ENCODE measurements at regions not wholly inside any gene's neighbourhood (a gene's known extent, or its start where the extent isn't known, plus 50 kb on each side); places are given as distances from the start of the nearest gene placed in this dataset.

DNA sequence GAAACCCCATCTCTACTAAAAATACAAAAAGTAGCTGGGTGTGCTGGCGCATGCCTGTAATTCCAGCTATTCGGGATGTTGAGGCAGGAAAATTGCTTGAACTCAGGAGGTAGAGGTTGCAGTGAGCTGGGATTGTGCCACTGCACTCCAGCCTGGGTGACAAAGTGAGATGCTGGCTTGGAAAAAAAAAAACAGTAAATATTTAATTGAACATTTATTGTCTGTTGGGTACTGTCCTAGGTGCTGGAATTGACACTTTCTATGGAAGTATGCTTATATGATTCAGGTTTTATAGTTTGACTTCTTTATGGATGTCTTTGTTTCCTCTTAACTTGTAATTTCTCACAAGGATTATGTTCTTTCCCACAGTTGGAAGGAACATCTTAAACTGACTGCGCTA is 633.1 kb upstream of the SETBP1 start:
- no peaks in the 10 kb centered on the region for H3K9me3 ChIP-seq (ENCODE audit: low read depth)
- peaks cover 11% of the 10 kb centered on the region for H3K4me1 ChIP-seq
- H3K79me2 ChIP-seq (ENCODE audit: low read depth): no peaks in the 10 kb centered on the region
- H3K27me3 ChIP-seq: no peaks in the 10 kb centered on the region
- Mint-ChIP-seq H3K4me1 (peaks cover 11% of the 10 kb centered on the region), H3K36me3 (no peaks in the 10 kb centered on the region), H3K27me3 (ENCODE audit: insufficient read depth, low read depth) (peaks cover 3% of the 10 kb centered on the region), H3K4me3 (no peak overlapping the region), H3K9me3 (no peaks in the 10 kb centered on the region), H3K27ac (no peak overlapping the region)
- TF ChIP-seq EZH2 (IDR thresholded peaks at IDR 0.05): no peak
- no peaks in the 10 kb centered on the region for H4K20me1 ChIP-seq (ENCODE audit: low read depth)
- H3F3A ChIP-seq (ENCODE audit: low read depth): no peaks in the 10 kb centered on the region
- H3K4me2 ChIP-seq: no peak overlapping the region
- no peaks in the 10 kb centered on the region for H3K36me3 ChIP-seq
- no peak overlapping the region for H2AFZ ChIP-seq (replicated peaks)
- no peak overlapping the region for H3K9ac ChIP-seq
- no peak overlapping the region for H3K4me3 ChIP-seq
- DNase-seq (ENCODE audit: low spot score): no peak
- no peak overlapping the region for H3K27ac ChIP-seq

DNA sequence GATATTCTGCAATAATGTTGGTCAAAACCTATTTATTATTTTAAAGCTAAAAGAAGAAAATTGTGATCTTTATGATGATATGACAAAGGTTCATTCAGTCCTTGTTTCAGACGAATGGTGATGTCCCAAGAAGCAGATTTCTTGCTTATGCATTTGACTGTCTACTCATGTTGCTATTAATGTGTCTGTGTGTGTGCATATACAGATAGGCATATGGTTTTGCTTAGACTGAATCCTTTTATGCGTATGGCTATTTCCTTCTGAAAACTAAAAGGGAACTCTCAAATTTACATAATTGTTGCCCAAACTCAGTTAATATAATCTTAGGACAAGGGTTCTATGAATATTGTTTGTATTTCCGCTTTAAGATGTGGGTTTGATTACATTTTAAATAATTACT is 632.3 kb upstream of the SETBP1 start:
- Histone ChIP-seq H3K27me3 (no peaks in the 10 kb centered on the region), H3K9ac (no peak overlapping the region), H3K9me3 (ENCODE audit: low read depth) (no peaks in the 10 kb centered on the region), H3K4me1 (peaks cover 11% of the 10 kb centered on the region), H4K20me1 (ENCODE audit: low read depth) (no peaks in the 10 kb centered on the region), H3F3A (ENCODE audit: low read depth) (no peaks in the 10 kb centered on the region), H3K27ac (no peak overlapping the region), H3K4me2 (no peak overlapping the region), H3K4me3 (no peak overlapping the region), H3K79me2 (ENCODE audit: low read depth) (no peaks in the 10 kb centered on the region), H3K36me3 (no peaks in the 10 kb centered on the region), H2AFZ (replicated peaks) (no peak overlapping the region)
- H3K4me3 Mint-ChIP-seq: no peak overlapping the region
- H3K4me1 Mint-ChIP-seq: peaks cover 11% of the 10 kb centered on the region
- TF ChIP-seq, protein P1, sequence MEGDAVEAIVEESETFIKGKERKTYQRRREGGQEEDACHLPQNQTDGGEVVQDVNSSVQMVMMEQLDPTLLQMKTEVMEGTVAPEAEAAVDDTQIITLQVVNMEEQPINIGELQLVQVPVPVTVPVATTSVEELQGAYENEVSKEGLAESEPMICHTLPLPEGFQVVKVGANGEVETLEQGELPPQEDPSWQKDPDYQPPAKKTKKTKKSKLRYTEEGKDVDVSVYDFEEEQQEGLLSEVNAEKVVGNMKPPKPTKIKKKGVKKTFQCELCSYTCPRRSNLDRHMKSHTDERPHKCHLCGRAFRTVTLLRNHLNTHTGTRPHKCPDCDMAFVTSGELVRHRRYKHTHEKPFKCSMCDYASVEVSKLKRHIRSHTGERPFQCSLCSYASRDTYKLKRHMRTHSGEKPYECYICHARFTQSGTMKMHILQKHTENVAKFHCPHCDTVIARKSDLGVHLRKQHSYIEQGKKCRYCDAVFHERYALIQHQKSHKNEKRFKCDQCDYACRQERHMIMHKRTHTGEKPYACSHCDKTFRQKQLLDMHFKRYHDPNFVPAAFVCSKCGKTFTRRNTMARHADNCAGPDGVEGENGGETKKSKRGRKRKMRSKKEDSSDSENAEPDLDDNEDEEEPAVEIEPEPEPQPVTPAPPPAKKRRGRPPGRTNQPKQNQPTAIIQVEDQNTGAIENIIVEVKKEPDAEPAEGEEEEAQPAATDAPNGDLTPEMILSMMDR (IDR thresholded peaks at IDR 0.05): no peak
- TF ChIP-seq EZH2 (IDR thresholded peaks at IDR 0.05) (no peak), EZH2phosphoT487 (IDR thresholded peaks at IDR 0.05) (no peak)
- no peaks in the 10 kb centered on the region for H3K9me3 Mint-ChIP-seq
- no peak overlapping the region for H3K27ac Mint-ChIP-seq
- H3K27me3 Mint-ChIP-seq (ENCODE audit: insufficient read depth, low read depth): no peaks in the 10 kb centered on the region
- DNase-seq (ENCODE audit: low spot score): no peak
- no peaks in the 10 kb centered on the region for H3K36me3 Mint-ChIP-seq

DNA sequence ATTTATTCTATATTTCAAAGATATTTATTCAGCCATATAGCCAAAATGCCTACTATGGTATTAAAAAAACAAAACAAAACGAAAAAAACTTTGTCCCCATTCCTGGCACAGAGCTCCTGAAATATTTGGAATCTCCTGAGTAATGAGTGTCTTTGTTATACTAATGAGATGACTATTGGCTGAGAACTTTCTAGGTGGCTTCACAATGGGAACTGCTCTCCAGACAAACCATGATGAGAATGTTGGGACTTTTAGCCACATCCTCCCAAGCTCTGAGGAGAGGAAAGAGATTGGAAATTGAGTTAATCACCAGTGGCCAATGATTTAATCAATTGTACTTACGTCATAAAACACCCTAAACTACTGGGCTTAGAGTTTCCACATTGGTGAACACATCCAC is 631.8 kb upstream of the SETBP1 start:
- no peaks in the 10 kb centered on the region for H3F3A ChIP-seq (ENCODE audit: low read depth)
- Mint-ChIP-seq H3K27ac (no peak overlapping the region), H3K4me3 (no peak overlapping the region), H3K36me3 (no peaks in the 10 kb centered on the region), H3K27me3 (ENCODE audit: insufficient read depth, low read depth) (no peaks in the 10 kb centered on the region), H3K4me1 (peaks cover 11% of the 10 kb centered on the region), H3K9me3 (no peaks in the 10 kb centered on the region)
- no peak overlapping the region for H3K27ac ChIP-seq
- H3K9ac ChIP-seq: no peak overlapping the region
- no peak overlapping the region for H2AFZ ChIP-seq (replicated peaks)
- no peak overlapping the region for H3K4me3 ChIP-seq
- H3K9me3 ChIP-seq (ENCODE audit: low read depth): no peaks in the 10 kb centered on the region
- H3K27me3 ChIP-seq: no peaks in the 10 kb centered on the region
- H4K20me1 ChIP-seq (ENCODE audit: low read depth): no peaks in the 10 kb centered on the region
- H3K4me2 ChIP-seq: no peak overlapping the region
- H3K79me2 ChIP-seq (ENCODE audit: low read depth): no peaks in the 10 kb centered on the region
- H3K36me3 ChIP-seq: no peaks in the 10 kb centered on the region
- TF ChIP-seq, protein P1 (IDR thresholded peaks at IDR 0.05): no peak
- TF ChIP-seq EZH2phosphoT487 (IDR thresholded peaks at IDR 0.05) (no peak), EZH2 (IDR thresholded peaks at IDR 0.05) (no peak)
- DNase-seq (ENCODE audit: low spot score): no peak
- H3K4me1 ChIP-seq: peaks cover 11% of the 10 kb centered on the region

DNA sequence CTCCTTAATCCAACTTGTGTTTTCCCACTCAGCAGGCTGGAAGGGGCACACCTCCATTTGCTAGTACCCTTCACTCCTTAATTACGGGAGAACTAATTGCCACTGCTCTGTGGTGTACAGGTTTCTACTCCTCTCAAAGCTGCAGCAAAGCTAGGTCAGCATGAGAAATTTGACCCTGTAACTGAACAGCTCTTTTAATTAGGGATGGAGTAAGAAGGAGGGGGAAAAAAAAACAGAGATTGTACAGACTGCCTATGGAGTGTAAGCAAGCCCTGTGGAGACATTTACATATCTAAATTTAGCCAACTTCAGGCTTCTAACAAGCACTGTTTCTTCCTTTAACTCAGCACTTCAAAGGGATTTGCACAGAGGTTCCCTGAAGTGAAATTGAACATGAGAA is 629.7 kb upstream of the SETBP1 start:
- no peak overlapping the region for H3K4me3 Mint-ChIP-seq
- peak; percentile 36 for DNase-seq (ENCODE audit: low spot score)
- Histone ChIP-seq H4K20me1 (ENCODE audit: low read depth) (no peaks in the 10 kb centered on the region), H3K27ac (no peak overlapping the region), H3K9ac (no peak overlapping the region), H3K27me3 (no peaks in the 10 kb centered on the region), H2AFZ (replicated peaks) (no peak overlapping the region), H3F3A (ENCODE audit: low read depth) (no peaks in the 10 kb centered on the region), H3K36me3 (no peaks in the 10 kb centered on the region), H3K4me1 (peaks cover 11% of the 10 kb centered on the region), H3K4me3 (no peak overlapping the region), H3K4me2 (peak overlapping the region; percentile 29), H3K79me2 (ENCODE audit: low read depth) (no peaks in the 10 kb centered on the region), H3K9me3 (ENCODE audit: low read depth) (no peaks in the 10 kb centered on the region)
- no peaks in the 10 kb centered on the region for H3K9me3 Mint-ChIP-seq
- TF ChIP-seq EZH2 (IDR thresholded peaks at IDR 0.05) (no peak), EZH2phosphoT487 (IDR thresholded peaks at IDR 0.05) (no peak)
- TF ChIP-seq, protein P1 (IDR thresholded peaks at IDR 0.05): no peak
- no peaks in the 10 kb centered on the region for H3K27me3 Mint-ChIP-seq (ENCODE audit: insufficient read depth, low read depth)
- H3K4me1 Mint-ChIP-seq: peaks cover 11% of the 10 kb centered on the region
- no peak overlapping the region for H3K27ac Mint-ChIP-seq
- no peaks in the 10 kb centered on the region for H3K36me3 Mint-ChIP-seq

All from neural progenitor cell (in vitro differentiated cells).